Gastroesophageal sphincter (tissue), 4 donors: ENCODE measurements at regions not wholly inside any gene's neighbourhood (a gene's known extent, or its start where the extent isn't known, plus 50 kb on each side); places are given as distances from the start of the nearest gene placed in this dataset.

Source experiments
- ATAC-seq: fragments of 150-250 bp; one replicate; pipeline ENCODE4 v1.9.1; 2016; ENCODE audit warnings: mild to moderate bottlenecking, moderate library complexity
- H3K27ac ChIP-seq, 4 donors: fragments of 200-600 bp; sonication (generic) in 3 of 4; 1 replicate in 3 of 4; 2 replicates in 1 of 4; pipeline ENCODE4 v1.5.1; 2016 to 2019
- H3K27me3 ChIP-seq: fragments of 200-600 bp; sonication (generic); one replicate; pipeline ENCODE4 v1.5.1; 2019
- H3K36me3 ChIP-seq, 2 donors: fragments of 200-600 bp; sonication (generic); one replicate each; pipeline ENCODE4 v1.5.1; 2019; ENCODE audit warnings: control low read depth in 1 of 2
- H3K4me1 ChIP-seq, 3 donors: fragments of 200-600 bp; sonication (generic); 1 replicate in 2 of 3; 2 replicates in 1 of 3; pipeline ENCODE4 v1.5.1; 2016 to 2019; ENCODE audit warnings: control low read depth in 2 of 3
- H3K4me3 ChIP-seq, 2 donors: fragments of 200-600 bp; sonication (generic); one replicate each; pipeline ENCODE4 v1.5.1; 2019; ENCODE audit warnings: mild to moderate bottlenecking in 1 of 2, moderate library complexity in 1 of 2
- H3K9me3 ChIP-seq, 3 donors: fragments of 200-600 bp; sonication (generic); one replicate each; pipeline ENCODE4 v1.5.1; 2017 to 2019; ENCODE audit warnings: control low read depth in 2 of 3
- EP300 ChIP-seq: sonication (generic); formaldehyde crosslinking; IDR thresholded peaks from one replicate; pipeline ENCODE4 v1.6.1; 2017; ENCODE audit warnings: antibody characterized with exemption, mild to moderate bottlenecking
- POLR2A ChIP-seq, 2 donors: fragments of 450-650 bp; IDR thresholded peaks; one replicate each; pipeline ENCODE4 v1.6.1; 2017; ENCODE audit warnings: antibody characterized with exemption in 2 of 2, mild to moderate bottlenecking in 2 of 2, moderate library complexity in 1 of 2
- POLR2AphosphoS5 ChIP-seq: sonication (generic); formaldehyde crosslinking; IDR thresholded peaks from one replicate; pipeline ENCODE4 v1.6.1; 2017; ENCODE audit warnings: antibody characterized with exemption
- WGBS, 2 donors: methylation state at CpG; one replicate each; pipeline ENCODE4 v1.1.5; 2018; ENCODE audit warnings: low coverage in 1 of 2; 5-methylcytosine and 5-hydroxymethylcytosine counted together
- TF ChIP-seq, protein P1 (sequence below), 4 experiments: fragments of 200-600 bp in 2 of 4; fragments of 450-650 bp in 2 of 4; sonication (generic) in 1 of 4; IDR thresholded peaks; one replicate each; pipeline ENCODE4 v1.5.1; 2017 to 2019; ENCODE audit warnings: antibody characterized with exemption in 4 of 4, mild to moderate bottlenecking in 2 of 4, moderate library complexity in 2 of 4

GRCh38 chr10:65204999-65205398, 1683.8 kb downstream of the REEP3 start:
- Histone ChIP-seq H3K4me1 (no peaks in the 10 kb centered on the region), H3K36me3 (no peaks in the 10 kb centered on the region), H3K4me3 (no peak overlapping the region), H3K27ac (no peak overlapping the region), H3K27me3 (no peaks in the 10 kb centered on the region), H3K9me3 (no peaks in the 10 kb centered on the region)
- WGBS, 2 donors: 67 to 100% methylated on average over 1 of the region's 1 CpG
- no peak for ATAC-seq
- TF ChIP-seq POLR2AphosphoS5 (no peak), EP300 (no peak), POLR2A (IDR thresholded peaks at IDR 0.05) (no peak)
- TF ChIP-seq, protein P1, sequence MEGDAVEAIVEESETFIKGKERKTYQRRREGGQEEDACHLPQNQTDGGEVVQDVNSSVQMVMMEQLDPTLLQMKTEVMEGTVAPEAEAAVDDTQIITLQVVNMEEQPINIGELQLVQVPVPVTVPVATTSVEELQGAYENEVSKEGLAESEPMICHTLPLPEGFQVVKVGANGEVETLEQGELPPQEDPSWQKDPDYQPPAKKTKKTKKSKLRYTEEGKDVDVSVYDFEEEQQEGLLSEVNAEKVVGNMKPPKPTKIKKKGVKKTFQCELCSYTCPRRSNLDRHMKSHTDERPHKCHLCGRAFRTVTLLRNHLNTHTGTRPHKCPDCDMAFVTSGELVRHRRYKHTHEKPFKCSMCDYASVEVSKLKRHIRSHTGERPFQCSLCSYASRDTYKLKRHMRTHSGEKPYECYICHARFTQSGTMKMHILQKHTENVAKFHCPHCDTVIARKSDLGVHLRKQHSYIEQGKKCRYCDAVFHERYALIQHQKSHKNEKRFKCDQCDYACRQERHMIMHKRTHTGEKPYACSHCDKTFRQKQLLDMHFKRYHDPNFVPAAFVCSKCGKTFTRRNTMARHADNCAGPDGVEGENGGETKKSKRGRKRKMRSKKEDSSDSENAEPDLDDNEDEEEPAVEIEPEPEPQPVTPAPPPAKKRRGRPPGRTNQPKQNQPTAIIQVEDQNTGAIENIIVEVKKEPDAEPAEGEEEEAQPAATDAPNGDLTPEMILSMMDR (IDR thresholded peaks at IDR 0.05): no peak

GRCh38 chr10:65213170-65213569, 1692.0 kb downstream of the REEP3 start:
- TF ChIP-seq, protein P1 (IDR thresholded peaks at IDR 0.05): no peak
- TF ChIP-seq POLR2AphosphoS5: no peak
- no peak for TF ChIP-seq POLR2A (IDR thresholded peaks at IDR 0.05)
- TF ChIP-seq EP300: no peak
- H3K9me3 ChIP-seq: no peaks in the 10 kb centered on the region
- no peaks in the 10 kb centered on the region for H3K4me1 ChIP-seq
- H3K27me3 ChIP-seq: no peaks in the 10 kb centered on the region
- WGBS, 2 donors: 80 to 100% methylated on average over 2 of the region's 2 CpGs
- H3K27ac ChIP-seq: no peak overlapping the region
- H3K4me3 ChIP-seq: no peak overlapping the region
- H3K36me3 ChIP-seq: no peaks in the 10 kb centered on the region
- no peak for ATAC-seq

GRCh38 chr10:65219444-65219843, 1698.2 kb downstream of the REEP3 start:
- no peak for ATAC-seq
- WGBS, 2 donors: 57 to 69% methylated on average over 3 of the region's 3 CpGs
- Histone ChIP-seq H3K4me1 (no peaks in the 10 kb centered on the region), H3K27me3 (no peaks in the 10 kb centered on the region), H3K4me3 (no peak overlapping the region), H3K9me3 (no peaks in the 10 kb centered on the region), H3K27ac (no peak overlapping the region), H3K36me3 (no peaks in the 10 kb centered on the region)
- TF ChIP-seq POLR2AphosphoS5 (no peak), EP300 (no peak), POLR2A (IDR thresholded peaks at IDR 0.05) (no peak)
- TF ChIP-seq, protein P1 (IDR thresholded peaks at IDR 0.05): no peak

DNA sequence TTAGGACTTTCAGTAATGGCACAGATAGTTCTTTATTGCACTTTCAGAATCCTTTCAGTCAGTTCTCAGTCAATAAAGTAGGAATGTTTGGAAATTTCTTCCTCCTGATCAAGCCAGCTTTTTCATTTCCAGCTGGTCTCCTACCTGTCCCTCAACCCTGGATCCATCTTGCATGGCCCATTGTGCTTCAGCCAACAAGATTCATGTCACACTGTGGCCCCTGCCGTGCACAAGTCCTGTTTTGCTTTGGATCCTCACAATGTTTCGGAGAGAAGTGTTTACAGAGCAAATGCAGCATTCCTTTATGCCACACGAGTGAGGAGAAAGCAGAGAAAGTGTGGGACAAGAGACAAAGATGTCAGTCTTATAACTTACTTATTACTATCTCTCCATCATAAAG, 1694.7 kb upstream of the LRRTM3 start:
- Histone ChIP-seq H3K27me3 (no peaks in the 10 kb centered on the region), H3K27ac (no peak overlapping the region), H3K9me3 (no peaks in the 10 kb centered on the region), H3K4me3 (no peak overlapping the region), H3K4me1 (no peaks in the 10 kb centered on the region), H3K36me3 (no peaks in the 10 kb centered on the region)
- WGBS, 2 donors: 56% methylated on average over 3 of the region's 3 CpGs; no CpG with 5 or more reads in 1 of the 2 donors
- no peak for ATAC-seq
- TF ChIP-seq POLR2AphosphoS5 (no peak), POLR2A (IDR thresholded peaks at IDR 0.05) (no peak), EP300 (no peak)
- TF ChIP-seq, protein P1 (IDR thresholded peaks at IDR 0.05): no peak

- Histone ChIP-seq H3K9me3 (no peaks in the 10 kb centered on the region), H3K27ac (no peak overlapping the region), H3K36me3 (no peaks in the 10 kb centered on the region), H3K4me1 (no peaks in the 10 kb centered on the region), H3K27me3 (no peaks in the 10 kb centered on the region), H3K4me3 (no peak overlapping the region)
- WGBS, 2 donors: 79 to 88% methylated on average over 2 of the region's 2 CpGs
- TF ChIP-seq, protein P1 (IDR thresholded peaks at IDR 0.05): no peak
- TF ChIP-seq EP300 (no peak), POLR2A (IDR thresholded peaks at IDR 0.05) (no peak), POLR2AphosphoS5 (no peak)
- no peak for ATAC-seq
Observed at GRCh38 chr10:65234261-65234660, 1691.6 kb upstream of the LRRTM3 start.
